WI38 (cell line): ENCODE measurements at regions not wholly inside any gene's neighbourhood (a gene's known extent, or its start where the extent isn't known, plus 50 kb on each side); places are given as distances from the start of the nearest gene placed in this dataset.

Experiments used
- H3K4me3 ChIP-seq: 2 replicates; pipeline ENCODE4 v1.5.1; 2011; ENCODE audit warnings: low read depth, mild to moderate bottlenecking, control low read depth, low read length
- CTCF ChIP-seq: IDR thresholded peaks from 2 replicates; pipeline ENCODE4 v1.5.1; 2012; ENCODE audit warnings: low read depth, mild to moderate bottlenecking, control low read depth, low read length

DNA sequence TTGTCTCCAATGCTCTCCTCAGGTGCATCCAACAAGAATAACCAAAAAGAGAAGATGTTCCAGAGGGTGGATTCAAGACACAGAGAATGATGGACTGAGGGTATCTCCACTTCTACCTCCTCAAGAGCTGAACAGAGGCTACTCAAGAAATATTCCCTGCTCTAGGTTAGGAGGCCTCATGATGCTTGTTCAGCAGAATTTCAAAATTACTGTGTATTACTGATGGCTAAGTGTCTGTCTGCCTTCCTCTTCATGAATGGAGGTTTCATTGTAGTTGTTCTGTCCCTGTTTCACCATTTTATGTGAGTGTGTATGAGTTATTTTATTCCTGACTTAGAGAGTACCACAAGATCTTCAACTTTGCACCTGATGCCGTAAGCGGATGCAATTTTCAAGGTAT, 76.8 kb downstream of the JRKL start:
- TF ChIP-seq CTCF, result no peak
- H3K4me3 ChIP-seq, result no peak overlapping the region

DNA sequence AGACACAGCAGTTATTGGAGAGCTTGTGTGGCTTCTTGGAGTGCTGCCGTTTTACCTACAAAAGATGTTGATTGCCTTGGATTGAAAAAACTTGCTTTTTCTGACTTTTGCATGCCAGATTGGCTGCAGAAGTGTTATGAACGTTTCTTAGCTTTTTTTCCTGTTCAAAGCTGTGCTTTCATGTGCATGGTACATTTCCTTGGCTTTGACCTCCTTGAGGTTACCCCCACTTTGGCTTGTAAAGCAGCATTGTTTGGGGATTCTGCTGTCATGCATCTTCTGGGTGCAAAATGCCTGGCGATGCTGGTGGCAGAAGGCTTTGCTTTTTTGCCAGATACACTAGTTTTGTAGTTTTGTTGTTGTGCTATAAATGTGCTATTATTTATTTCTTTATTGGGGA, 80.0 kb downstream of the JRKL start:
- no peak overlapping the region for H3K4me3 ChIP-seq
- no peak for TF ChIP-seq CTCF

GRCh38 chr11:96470521-96470920, 80.7 kb downstream of the JRKL start:
- no peak overlapping the region for H3K4me3 ChIP-seq
- no peak for TF ChIP-seq CTCF

DNA sequence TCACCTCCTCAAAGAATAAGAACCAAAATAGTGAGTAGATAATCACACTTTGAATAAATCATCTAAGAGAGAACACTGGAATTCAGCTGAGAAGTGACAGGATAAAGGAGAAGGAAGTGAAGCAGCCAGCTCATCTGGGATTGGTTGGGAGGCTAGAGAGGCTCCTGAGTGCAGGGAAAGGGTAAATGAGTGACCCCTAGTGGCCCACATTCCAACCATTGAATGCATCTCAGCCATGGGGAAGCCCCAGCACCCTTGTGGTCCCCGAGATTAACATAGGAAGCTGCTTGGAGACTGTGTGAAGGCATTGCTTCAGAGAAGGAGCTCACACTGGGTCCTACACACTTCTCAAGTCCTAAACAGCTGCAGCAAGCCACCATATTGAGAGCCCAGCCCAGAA, 82.3 kb downstream of the JRKL start:
- no peak overlapping the region for H3K4me3 ChIP-seq
- no peak for TF ChIP-seq CTCF

- no peak for TF ChIP-seq CTCF
- no peak overlapping the region for H3K4me3 ChIP-seq
These were observed 84.5 kb downstream of the JRKL start for GRCh38 chr11:96474263-96474662.

DNA sequence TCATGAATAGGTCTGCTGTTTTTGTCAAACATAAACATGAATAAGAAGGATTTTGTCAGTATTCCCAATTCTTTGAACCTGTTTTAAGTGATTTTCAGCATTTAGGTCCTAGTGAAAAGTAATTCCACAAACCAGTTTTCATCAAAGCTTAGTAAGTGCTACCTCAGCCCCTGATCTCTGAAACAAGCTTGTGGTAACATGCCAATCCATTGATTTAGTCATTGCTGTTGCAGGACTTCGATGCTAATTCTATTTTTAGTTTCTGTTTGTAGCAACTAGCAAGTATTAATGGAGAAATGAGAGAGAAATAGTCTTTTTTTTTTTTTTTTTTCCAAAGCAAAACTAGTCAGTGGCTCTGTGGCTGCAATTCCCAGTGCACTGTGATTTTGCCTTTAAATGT, 91.4 kb downstream of the JRKL start:
- H3K4me3 ChIP-seq, result no peak overlapping the region
- TF ChIP-seq CTCF, result no peak

DNA sequence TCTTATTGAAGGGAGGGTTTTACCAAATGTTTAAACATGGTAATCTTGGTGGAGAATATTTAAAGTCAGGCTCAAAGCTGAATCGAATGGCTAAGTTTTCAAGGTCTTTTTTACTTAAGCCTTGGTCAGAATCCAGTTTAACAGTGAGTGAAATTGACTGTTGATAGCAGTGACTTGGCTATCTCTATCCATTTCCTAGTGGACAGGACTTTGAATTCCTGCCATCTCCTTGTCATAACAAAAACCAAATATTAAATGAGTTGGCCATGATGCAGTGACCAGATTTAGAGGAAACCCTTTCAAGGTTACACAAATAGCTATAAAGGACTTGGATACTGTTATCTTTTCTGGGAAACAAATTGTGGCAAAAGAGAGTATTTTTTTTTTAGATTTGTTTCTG, 92.0 kb downstream of the JRKL start:
- no peak for TF ChIP-seq CTCF
- no peak overlapping the region for H3K4me3 ChIP-seq
